Small intestine (tissue), 7 donors: ENCODE measurements at regions not wholly inside any gene's neighbourhood (a gene's known extent, or its start where the extent isn't known, plus 50 kb on each side); places are given as distances from the start of the nearest gene placed in this dataset.

Experiments
- DNase-seq, 2 donors: peaks; one replicate each; pipeline versions ENCODE4 v3.0.0 to v3.0.0-alpha.2; 2013
- FAIRE-seq: peaks from 2 replicates; lab custom pipeline; 2012; peaks lifted over from hg19 to GRCh38; lab: Jason Lieb, UNC
- H3K27ac ChIP-seq, 3 donors: one replicate each; pipeline ENCODE4 v1.5.1; 2013; ENCODE audit warnings: low read length in 2 of 3, mild to moderate bottlenecking in 2 of 3, control low read depth in 1 of 3, inconsistent platforms in 1 of 3, low read depth in 1 of 3, moderate library complexity in 1 of 3
- H3K27me3 ChIP-seq, 3 donors: one replicate each; pipeline ENCODE4 v1.6.1; 2013; ENCODE audit warnings: low read length in 3 of 3, inconsistent platforms in 1 of 3; ENCODE audit not compliant: control insufficient read depth in 3 of 3, insufficient read depth in 3 of 3
- H3K36me3 ChIP-seq, 3 donors: one replicate each; pipeline ENCODE4 v1.6.1; 2013; ENCODE audit warnings: low read length in 3 of 3, inconsistent platforms in 1 of 3, low read depth in 1 of 3, mild to moderate bottlenecking in 1 of 3, moderate library complexity in 1 of 3; ENCODE audit not compliant: control insufficient read depth in 3 of 3, insufficient read depth in 2 of 3
- H3K4me1 ChIP-seq, 3 donors: one replicate each; pipeline ENCODE4 v1.6.1; 2013; ENCODE audit warnings: low read length in 2 of 3, inconsistent platforms in 1 of 3, low read depth in 1 of 3, mild to moderate bottlenecking in 1 of 3, moderate library complexity in 1 of 3; ENCODE audit not compliant: control insufficient read depth in 3 of 3, insufficient read depth in 2 of 3
- H3K4me3 ChIP-seq, 3 donors: one replicate each; pipeline ENCODE4 v1.5.1; 2013; ENCODE audit warnings: low read length in 3 of 3, control low read depth in 1 of 3, inconsistent platforms in 1 of 3, low read depth in 1 of 3, mild to moderate bottlenecking in 1 of 3, moderate library complexity in 1 of 3
- H3K9me3 ChIP-seq, 2 donors: one replicate each; pipeline ENCODE4 v1.6.1; 2013; ENCODE audit warnings: low read depth in 1 of 2, low read length in 1 of 2; ENCODE audit not compliant: control insufficient read depth in 2 of 2, insufficient read depth in 1 of 2
- WGBS, 3 donors: extraction: QIAGEN DNeasy Blood & Tissue Kit; methylation state at CpG; one replicate each; pipeline ENCODE4 v1.1.7; 2013; 5-methylcytosine and 5-hydroxymethylcytosine counted together
- donor health status: healthy with polysubstance abuse.
- donor health status: control.
- donor health status: control.
- donor health status: Bipolar disorder and iron deficiency.
- donor health status: healthy.

DNA sequence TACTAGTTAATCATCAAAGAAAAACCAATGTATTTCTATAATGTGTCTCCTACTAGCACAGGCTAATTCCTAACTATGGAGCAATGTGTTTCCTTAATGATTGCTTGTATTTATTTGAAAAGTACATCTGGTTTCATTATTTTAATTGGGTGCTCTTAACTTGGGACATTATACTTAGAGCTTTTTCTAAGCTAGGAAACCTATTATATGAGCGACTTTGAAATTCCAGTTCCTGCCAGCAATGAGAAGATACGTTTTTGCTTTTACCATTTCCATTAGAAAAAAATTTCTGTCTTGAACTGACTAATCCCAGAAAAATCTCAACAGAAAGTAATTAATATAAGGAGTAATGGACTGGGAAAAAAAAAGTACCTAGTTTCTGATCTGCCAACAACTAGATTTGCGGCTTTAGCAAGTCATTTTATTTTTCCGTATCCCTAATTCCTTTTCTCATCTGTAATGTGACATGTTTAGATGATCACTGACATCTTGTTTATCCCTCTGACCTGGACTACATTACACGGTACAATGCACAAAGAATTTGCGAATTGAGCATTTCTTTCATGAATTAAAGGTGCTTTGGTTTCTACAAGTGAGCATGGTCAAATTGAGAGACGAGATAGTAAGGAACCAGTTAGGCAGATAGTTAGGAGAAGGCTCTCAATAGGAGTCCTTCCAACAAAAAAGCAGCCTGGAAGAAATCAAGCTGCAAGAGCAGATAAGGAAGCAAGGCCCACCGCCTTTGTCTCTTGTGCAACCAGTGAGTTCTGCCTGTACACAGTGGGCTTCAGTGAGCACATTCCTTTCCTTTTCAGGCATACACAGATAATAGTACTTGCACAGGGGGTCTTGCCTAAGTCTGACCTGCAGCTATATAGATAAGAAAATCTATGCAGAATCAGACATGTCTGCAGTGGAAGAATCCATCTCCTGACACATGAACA is 1765.0 kb upstream of the FLRT2 start:
- WGBS, 3 donors, result 80 to 85% (median 83%) methylated on average over 8 of the region's 8 CpGs
- FAIRE-seq (no peak), DNase-seq (no peak)
- no peaks in the 10 kb centered on the region for H3K36me3 ChIP-seq
- no peak overlapping the region for H3K4me3 ChIP-seq
- H3K27ac ChIP-seq, result no peak overlapping the region
- H3K27me3 ChIP-seq, result no peaks in the 10 kb centered on the region
- H3K4me1 ChIP-seq, result no peaks in the 10 kb centered on the region
- no peaks in the 10 kb centered on the region for H3K9me3 ChIP-seq

DNA sequence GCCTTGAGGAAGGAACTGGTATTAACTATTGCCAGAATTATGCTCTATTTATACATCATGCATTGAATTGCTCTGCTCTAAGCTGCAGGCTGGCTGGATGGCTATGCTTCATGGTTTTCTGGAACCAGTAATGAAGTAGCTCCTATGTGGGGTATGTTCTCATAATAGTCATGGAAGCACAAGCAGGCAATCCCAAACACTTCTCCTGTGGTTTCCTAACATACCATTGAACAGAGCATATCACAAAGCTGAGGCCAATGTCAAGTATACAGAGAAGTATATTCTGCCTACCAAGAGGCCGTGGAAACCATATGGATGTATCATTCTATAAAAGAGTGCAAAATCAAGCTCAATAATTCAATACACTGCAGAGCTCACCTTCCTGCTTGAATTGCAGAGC is 1752.4 kb upstream of the FLRT2 start:
- 77 to 84% (median 83%) methylated on average over 1 of the region's 1 CpG for WGBS, 3 donors
- DNase-seq (no peak), FAIRE-seq (no peak)
- H3K36me3 ChIP-seq, result no peaks in the 10 kb centered on the region
- H3K27me3 ChIP-seq, result no peaks in the 10 kb centered on the region
- H3K4me3 ChIP-seq, result no peak overlapping the region
- no peak overlapping the region for H3K27ac ChIP-seq
- H3K4me1 ChIP-seq, result no peaks in the 10 kb centered on the region
- H3K9me3 ChIP-seq, result no peaks in the 10 kb centered on the region

GRCh38 chr14:83779266-83779665 is 1750.7 kb upstream of the FLRT2 start:
- H3K4me1 ChIP-seq, result no peaks in the 10 kb centered on the region
- no peak for FAIRE-seq
- H3K27ac ChIP-seq, result no peak overlapping the region
- WGBS, 3 donors, result 50 to 68% (median 51%) methylated on average over 2 of the region's 2 CpGs
- H3K9me3 ChIP-seq, result no peaks in the 10 kb centered on the region
- no peaks in the 10 kb centered on the region for H3K36me3 ChIP-seq
- H3K27me3 ChIP-seq, result no peaks in the 10 kb centered on the region
- no peak for DNase-seq
- H3K4me3 ChIP-seq, result no peak overlapping the region

- Histone ChIP-seq H3K4me1 (no peaks in the 10 kb centered on the region), H3K9me3 (no peaks in the 10 kb centered on the region), H3K27ac (no peak overlapping the region), H3K27me3 (no peaks in the 10 kb centered on the region), H3K36me3 (no peaks in the 10 kb centered on the region), H3K4me3 (no peak overlapping the region)
- 37 to 68% (median 42%) methylated on average over 3 of the region's 3 CpGs for WGBS, 3 donors
- DNase-seq (no peak), FAIRE-seq (no peak)
These were observed 1749.6 kb upstream of the FLRT2 start for GRCh38 chr14:83780321-83780720.

- no peak for DNase-seq
- Histone ChIP-seq H3K27ac (no peak overlapping the region), H3K4me1 (no peaks in the 10 kb centered on the region), H3K4me3 (no peak overlapping the region), H3K27me3 (no peaks in the 10 kb centered on the region), H3K36me3 (no peaks in the 10 kb centered on the region), H3K9me3 (no peaks in the 10 kb centered on the region)
- 43 to 89% (median 87%) methylated on average over 2 of the region's 2 CpGs for WGBS, 3 donors
- no peak for FAIRE-seq
These were observed 1731.5 kb upstream of the FLRT2 start for GRCh38 chr14:83798421-83798820.

DNA sequence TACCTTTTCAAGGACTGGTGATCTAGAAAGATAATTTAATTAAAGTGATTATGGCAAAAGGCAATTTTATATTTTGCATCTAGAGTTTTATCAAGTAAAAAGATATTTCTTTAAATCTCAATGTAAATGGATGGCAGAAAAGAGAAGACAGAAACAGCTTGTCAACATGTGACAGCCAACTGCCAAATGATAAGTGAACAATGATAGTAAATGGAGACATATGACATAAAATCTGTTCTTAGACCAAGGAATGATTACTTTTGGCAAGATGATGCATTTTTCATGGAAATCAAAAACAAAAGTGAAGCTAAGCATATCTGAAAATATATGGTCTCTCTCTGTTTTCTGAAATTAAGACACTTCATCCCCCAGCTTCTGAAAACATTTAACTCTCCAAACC is 1730.7 kb upstream of the FLRT2 start:
- H3K9me3 ChIP-seq, result no peaks in the 10 kb centered on the region
- no peaks in the 10 kb centered on the region for H3K36me3 ChIP-seq
- no peak for FAIRE-seq
- DNase-seq, result no peak
- no peak overlapping the region for H3K27ac ChIP-seq
- no peaks in the 10 kb centered on the region for H3K27me3 ChIP-seq
- no peaks in the 10 kb centered on the region for H3K4me1 ChIP-seq
- H3K4me3 ChIP-seq, result no peak overlapping the region

- no peaks in the 10 kb centered on the region for H3K27me3 ChIP-seq
- H3K4me1 ChIP-seq, result no peaks in the 10 kb centered on the region
- H3K36me3 ChIP-seq, result no peaks in the 10 kb centered on the region
- H3K9me3 ChIP-seq, result no peaks in the 10 kb centered on the region
- no peak overlapping the region for H3K4me3 ChIP-seq
- no peak overlapping the region for H3K27ac ChIP-seq
- 77 to 88% (median 78%) methylated on average over 1 of the region's 1 CpG for WGBS, 3 donors
- no peak for FAIRE-seq
- no peak for DNase-seq
These were observed 1715.0 kb upstream of the FLRT2 start for GRCh38 chr14:83814896-83815295.

DNA sequence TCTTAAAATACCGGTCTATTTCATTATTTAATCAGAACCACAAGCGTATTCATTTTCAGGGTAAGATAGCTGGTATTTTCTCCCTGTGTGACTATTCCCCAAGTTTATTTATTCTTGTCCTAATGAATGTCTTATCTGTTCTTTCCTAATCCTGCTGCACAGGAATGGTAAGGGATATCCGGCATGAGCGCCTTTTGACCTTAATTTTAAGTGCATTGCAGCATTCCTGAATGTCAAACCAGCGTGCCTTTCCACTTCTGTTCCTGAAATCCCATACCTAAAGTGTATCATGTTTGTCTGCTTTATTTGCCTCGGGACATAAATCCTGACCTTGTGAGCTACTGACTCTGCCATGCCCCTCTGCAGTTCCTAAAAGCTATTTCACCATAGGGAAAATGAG is 1713.2 kb upstream of the FLRT2 start:
- Histone ChIP-seq H3K9me3 (no peaks in the 10 kb centered on the region), H3K4me1 (no peaks in the 10 kb centered on the region), H3K36me3 (no peaks in the 10 kb centered on the region), H3K4me3 (no peak overlapping the region), H3K27ac (no peak overlapping the region), H3K27me3 (no peaks in the 10 kb centered on the region)
- no peak for FAIRE-seq
- 19 to 53% (median 25%) methylated on average over 6 of the region's 6 CpGs for WGBS, 3 donors
- DNase-seq, result no peak

GRCh38 chr14:83825843-83826242 is 1704.1 kb upstream of the FLRT2 start:
- H3K27ac ChIP-seq, result no peak overlapping the region
- H3K4me3 ChIP-seq, result no peak overlapping the region
- no peaks in the 10 kb centered on the region for H3K9me3 ChIP-seq
- WGBS, 3 donors, result 69 to 81% (median 70%) methylated on average over 3 of the region's 3 CpGs
- DNase-seq, result no peak
- no peak for FAIRE-seq
- no peaks in the 10 kb centered on the region for H3K4me1 ChIP-seq
- H3K27me3 ChIP-seq, result no peaks in the 10 kb centered on the region
- no peaks in the 10 kb centered on the region for H3K36me3 ChIP-seq
